ENCODE measurements at regions not wholly inside any gene's neighbourhood (a gene's known extent, or its start where the extent isn't known, plus 50 kb on each side); places are given as distances from the start of the nearest gene placed in this dataset.

DNA sequence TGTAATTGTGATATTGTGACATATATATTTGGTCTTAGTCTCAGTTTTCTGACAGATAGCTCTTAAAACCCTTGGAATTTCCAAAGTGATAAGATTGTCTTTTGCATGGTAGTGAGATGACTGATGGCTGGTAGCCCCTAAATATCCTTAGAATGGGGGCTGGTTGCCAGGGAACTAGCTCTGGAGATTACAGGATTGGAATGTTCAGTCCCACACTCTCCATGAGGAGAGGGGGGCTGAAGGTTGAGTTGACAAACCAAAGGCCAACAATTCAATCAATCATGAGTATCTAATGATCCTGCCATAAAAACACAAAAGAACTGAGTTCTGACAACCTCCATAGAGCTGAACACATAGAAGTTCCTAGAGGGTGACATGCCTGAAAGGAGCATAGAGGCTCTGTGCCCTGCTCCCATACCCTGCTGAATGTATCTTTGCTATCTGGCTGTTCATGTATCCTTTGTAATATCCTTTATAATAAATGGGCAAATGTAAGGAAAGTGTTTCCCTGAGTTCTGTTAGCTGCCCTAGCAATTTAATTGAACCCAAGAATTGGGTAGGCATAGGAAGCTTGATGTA lies 1680.3 kb upstream of the PIK3C3 start:
- TF ChIP-seq YY1 (IDR thresholded peaks at IDR 0.05; ENCODE audit: insufficient read depth, insufficient read length) (no peak), ZNF274 (IDR thresholded peaks at IDR 0.05; ENCODE audit: low read depth, low read length) (no peak)

Data from NT2/D1 (cell line).